BLaER1 (cell line): ENCODE measurements at regions not wholly inside any gene's neighbourhood (a gene's known extent, or its start where the extent isn't known, plus 50 kb on each side); places are given as distances from the start of the nearest gene placed in this dataset.

Experiments used
- H3K27ac ChIP-seq: shearing (Covaris generic); formaldehyde crosslinking; 2 replicates; pipeline ENCODE4 v1.8.1; 2022
- H3K27me3 ChIP-seq: shearing (Covaris generic); formaldehyde crosslinking; 2 replicates; pipeline ENCODE4 v1.8.1; 2022
- H3K36me3 ChIP-seq: shearing (Covaris generic); formaldehyde crosslinking; 2 replicates; pipeline ENCODE4 v1.8.1; 2022
- H3K4me1 ChIP-seq: shearing (Covaris generic); formaldehyde crosslinking; 2 replicates; pipeline ENCODE4 v1.8.1; 2022
- H3K4me2 ChIP-seq: shearing (Covaris generic); formaldehyde crosslinking; 2 replicates; pipeline ENCODE4 v1.8.1; 2022
- H3K4me3 ChIP-seq: shearing (Covaris generic); formaldehyde crosslinking; 2 replicates; pipeline ENCODE4 v1.8.1; 2022
- H3K9ac ChIP-seq: shearing (Covaris generic); formaldehyde crosslinking; 2 replicates; pipeline ENCODE4 v1.8.1; 2022
- H3K9me3 ChIP-seq: shearing (Covaris generic); formaldehyde crosslinking; 2 replicates; pipeline ENCODE4 v1.8.1; 2022
- H4K20me1 ChIP-seq: shearing (Covaris generic); formaldehyde crosslinking; 2 replicates; pipeline ENCODE4 v1.8.1; 2022
- Cebpa-rat ChIP-seq: shearing (Covaris generic); IDR thresholded peaks from 2 replicates; pipeline ENCODE4 v1.8.1; 2022

DNA sequence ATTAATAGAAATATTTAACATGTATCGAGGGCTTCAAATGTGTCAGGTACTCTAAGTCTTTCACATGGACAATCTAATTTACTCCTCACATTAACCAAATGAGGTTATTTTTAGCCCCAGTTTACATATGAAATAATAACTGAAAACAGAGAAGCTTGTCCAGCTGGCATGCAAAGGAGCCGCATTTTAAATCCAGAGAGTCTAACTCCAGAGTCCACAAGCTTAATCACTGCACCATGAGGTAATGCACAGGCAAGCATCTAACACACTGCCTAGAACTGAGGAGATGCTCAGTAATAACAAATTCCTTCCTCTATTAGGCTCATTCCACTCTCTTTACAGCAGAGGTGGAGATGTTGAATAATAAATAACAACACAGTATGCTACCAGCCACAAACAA lies 165.7 kb upstream of the GUCY1A2 start:
- no peaks in the 10 kb centered on the region for H3K36me3 ChIP-seq
- no peak overlapping the region for H3K27ac ChIP-seq
- H3K4me3 ChIP-seq = no peak overlapping the region
- no peak for TF ChIP-seq Cebpa-rat
- no peak overlapping the region for H3K9ac ChIP-seq
- no peaks in the 10 kb centered on the region for H4K20me1 ChIP-seq
- no peak overlapping the region for H3K4me2 ChIP-seq
- no peaks in the 10 kb centered on the region for H3K4me1 ChIP-seq
- no peaks in the 10 kb centered on the region for H3K9me3 ChIP-seq
- H3K27me3 ChIP-seq = no peaks in the 10 kb centered on the region

DNA sequence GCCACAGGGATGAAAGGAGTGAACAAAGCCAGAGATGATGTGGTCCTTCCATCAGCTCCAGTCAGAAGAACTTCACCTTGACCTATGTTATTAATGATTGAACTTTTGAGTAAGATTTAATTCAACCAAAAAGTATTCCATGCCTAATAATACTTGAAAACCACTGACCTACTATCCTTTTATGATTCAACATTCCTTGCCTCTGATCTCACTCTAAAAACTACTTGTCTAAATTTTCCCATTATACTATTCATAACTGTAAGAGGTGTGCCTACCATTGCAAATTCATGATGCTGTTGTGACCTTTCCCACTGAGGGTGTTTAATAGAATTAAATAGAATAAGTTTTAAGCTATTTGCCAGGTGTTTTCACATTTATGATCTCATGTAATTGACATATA lies 164.7 kb upstream of the GUCY1A2 start:
- H3K4me1 ChIP-seq = no peaks in the 10 kb centered on the region
- no peak overlapping the region for H3K9ac ChIP-seq
- H3K36me3 ChIP-seq = no peaks in the 10 kb centered on the region
- H3K9me3 ChIP-seq = no peaks in the 10 kb centered on the region
- no peak overlapping the region for H3K27ac ChIP-seq
- H3K4me2 ChIP-seq = no peak overlapping the region
- no peaks in the 10 kb centered on the region for H4K20me1 ChIP-seq
- no peak for TF ChIP-seq Cebpa-rat
- no peaks in the 10 kb centered on the region for H3K27me3 ChIP-seq
- H3K4me3 ChIP-seq = no peak overlapping the region

DNA sequence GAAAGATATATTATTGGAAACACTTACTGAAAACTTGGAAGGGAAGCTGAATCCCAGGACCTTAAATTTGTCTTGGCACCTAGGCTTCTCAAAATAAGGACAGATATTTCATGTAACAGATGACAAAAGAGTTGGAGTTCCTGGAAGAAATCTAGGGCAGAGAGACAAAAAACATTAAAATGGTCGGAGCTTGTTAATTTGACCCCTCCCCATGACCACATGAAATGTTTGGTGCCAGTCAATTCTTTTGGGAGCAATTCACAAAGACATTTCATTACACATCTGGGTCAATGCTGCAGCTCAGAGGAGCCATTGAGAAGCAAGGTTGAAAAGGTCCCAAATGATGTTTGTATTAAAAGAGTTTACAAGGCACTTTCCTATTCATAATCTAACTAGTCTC lies 162.0 kb upstream of the GUCY1A2 start:
- Histone ChIP-seq H3K4me1 (no peaks in the 10 kb centered on the region), H3K9me3 (no peaks in the 10 kb centered on the region), H3K4me2 (no peak overlapping the region), H3K4me3 (no peak overlapping the region), H3K27ac (no peak overlapping the region), H4K20me1 (no peaks in the 10 kb centered on the region), H3K9ac (no peak overlapping the region), H3K27me3 (no peaks in the 10 kb centered on the region), H3K36me3 (no peaks in the 10 kb centered on the region)
- TF ChIP-seq Cebpa-rat = no peak

DNA sequence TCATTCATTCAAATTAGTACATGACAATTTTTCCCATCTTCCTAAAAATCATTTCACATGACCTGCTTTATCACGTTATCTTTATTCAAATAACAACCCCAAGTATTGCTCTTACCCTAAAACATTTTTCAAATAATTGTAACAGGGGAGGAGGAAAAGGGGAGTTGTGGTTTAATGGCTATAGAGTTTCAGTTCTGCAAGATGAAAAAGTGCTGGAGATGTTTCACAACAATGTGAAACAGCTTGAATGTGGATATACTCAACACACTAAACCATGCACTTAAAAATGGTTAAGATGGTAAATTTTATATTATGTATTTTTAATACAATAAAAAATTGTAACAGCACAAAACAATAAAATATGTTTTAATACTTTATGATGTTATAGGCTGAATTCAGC lies 161.6 kb upstream of the GUCY1A2 start:
- Histone ChIP-seq H3K27me3 (no peaks in the 10 kb centered on the region), H3K9ac (no peak overlapping the region), H3K4me2 (no peak overlapping the region), H4K20me1 (no peaks in the 10 kb centered on the region), H3K4me1 (no peaks in the 10 kb centered on the region), H3K36me3 (no peaks in the 10 kb centered on the region), H3K4me3 (no peak overlapping the region), H3K9me3 (no peaks in the 10 kb centered on the region), H3K27ac (no peak overlapping the region)
- no peak for TF ChIP-seq Cebpa-rat

DNA sequence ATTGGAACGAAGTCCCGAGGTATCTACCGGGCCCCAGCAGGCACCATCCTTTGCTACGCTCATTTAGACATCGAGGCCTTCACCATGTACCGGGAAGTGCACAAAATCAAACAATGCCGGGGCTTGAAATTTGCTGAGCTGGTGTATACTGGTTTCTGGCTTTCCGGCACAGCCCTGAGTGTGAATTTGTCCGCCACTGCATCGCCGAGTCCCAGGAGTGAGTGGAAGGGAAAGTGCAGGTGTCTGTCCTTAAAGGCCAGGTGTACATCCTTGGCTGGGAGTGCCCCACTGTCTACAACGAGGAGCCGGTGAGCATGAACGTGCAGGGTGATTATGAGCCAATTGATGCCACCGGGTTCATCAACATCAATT lies 158.8 kb upstream of the GUCY1A2 start:
- Histone ChIP-seq H3K9ac (no peak overlapping the region), H3K36me3 (no peaks in the 10 kb centered on the region), H3K4me3 (no peak overlapping the region), H3K9me3 (no peaks in the 10 kb centered on the region), H3K27ac (no peak overlapping the region), H3K27me3 (no peaks in the 10 kb centered on the region), H3K4me2 (no peak overlapping the region), H3K4me1 (no peaks in the 10 kb centered on the region), H4K20me1 (no peaks in the 10 kb centered on the region)
- TF ChIP-seq Cebpa-rat = no peak

DNA sequence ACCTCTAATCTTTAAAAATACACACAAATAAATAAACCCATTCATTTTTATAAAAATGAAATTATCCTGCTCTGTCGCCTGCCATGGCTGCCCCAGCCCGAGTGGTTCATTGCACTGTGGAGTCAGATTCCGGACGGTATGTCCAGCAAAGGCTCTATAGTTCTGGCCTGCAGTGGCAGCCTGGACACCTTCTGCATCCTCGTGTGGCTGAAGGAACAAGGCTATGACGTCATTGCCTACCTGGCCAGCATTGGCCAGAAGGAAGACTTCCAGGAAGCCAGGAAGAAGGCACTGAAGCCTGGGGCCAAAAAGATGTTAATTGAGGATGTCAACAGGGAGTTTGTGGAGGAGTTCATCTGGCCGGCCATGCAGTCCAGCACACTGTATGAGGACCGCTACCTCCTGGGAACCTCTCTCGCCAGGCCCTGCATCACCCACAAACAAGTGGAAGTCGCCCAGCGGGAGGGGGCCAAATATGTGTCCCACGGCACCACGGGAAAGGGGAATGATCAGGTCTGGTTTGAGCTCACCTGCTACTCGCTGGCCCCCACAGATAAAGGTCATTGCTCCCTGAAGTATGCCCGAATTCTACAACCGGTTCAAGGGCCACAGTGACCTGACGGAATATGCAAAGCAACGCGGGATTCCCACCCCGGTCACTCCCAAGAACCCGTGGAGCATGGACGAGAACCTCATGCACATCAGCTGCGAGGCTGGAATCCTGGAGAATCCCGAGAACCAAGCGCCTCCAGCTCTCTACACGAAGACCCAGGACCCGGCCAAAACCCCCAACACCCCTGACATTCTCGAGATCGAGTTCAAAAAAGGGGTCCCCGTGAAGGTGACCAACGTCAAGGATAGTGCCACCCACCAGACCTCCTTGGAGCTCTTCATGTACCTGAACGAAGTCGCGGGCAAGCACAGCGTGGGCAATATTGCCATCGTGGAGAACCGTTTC lies 158.2 kb upstream of the GUCY1A2 start:
- no peaks in the 10 kb centered on the region for H3K27me3 ChIP-seq
- no peaks in the 10 kb centered on the region for H3K36me3 ChIP-seq
- no peak overlapping the region for H3K27ac ChIP-seq
- H3K4me3 ChIP-seq = no peak overlapping the region
- H3K4me1 ChIP-seq = no peaks in the 10 kb centered on the region
- H4K20me1 ChIP-seq = no peaks in the 10 kb centered on the region
- no peaks in the 10 kb centered on the region for H3K9me3 ChIP-seq
- H3K4me2 ChIP-seq = no peak overlapping the region
- TF ChIP-seq Cebpa-rat = no peak
- H3K9ac ChIP-seq = no peak overlapping the region

DNA sequence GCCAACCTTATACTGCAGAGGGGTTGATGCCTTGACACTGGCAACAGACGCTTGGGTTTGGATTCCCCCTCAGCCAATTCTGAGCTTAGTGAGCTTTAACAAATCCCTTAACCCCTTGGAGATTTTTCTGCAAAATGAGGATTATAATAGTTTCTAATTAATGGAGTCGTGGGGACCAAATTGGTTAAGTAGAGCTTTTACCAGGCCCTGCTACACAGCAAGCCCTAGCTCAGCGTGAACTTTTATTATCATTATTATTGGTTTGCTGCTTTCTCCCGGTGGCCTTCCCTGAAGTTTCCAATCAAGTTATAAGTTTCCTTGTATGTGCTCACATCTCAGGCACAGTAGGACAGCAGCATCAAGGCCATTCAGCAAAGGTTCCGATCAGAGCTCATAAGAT lies 156.6 kb upstream of the GUCY1A2 start:
- H3K27me3 ChIP-seq = no peaks in the 10 kb centered on the region

DNA sequence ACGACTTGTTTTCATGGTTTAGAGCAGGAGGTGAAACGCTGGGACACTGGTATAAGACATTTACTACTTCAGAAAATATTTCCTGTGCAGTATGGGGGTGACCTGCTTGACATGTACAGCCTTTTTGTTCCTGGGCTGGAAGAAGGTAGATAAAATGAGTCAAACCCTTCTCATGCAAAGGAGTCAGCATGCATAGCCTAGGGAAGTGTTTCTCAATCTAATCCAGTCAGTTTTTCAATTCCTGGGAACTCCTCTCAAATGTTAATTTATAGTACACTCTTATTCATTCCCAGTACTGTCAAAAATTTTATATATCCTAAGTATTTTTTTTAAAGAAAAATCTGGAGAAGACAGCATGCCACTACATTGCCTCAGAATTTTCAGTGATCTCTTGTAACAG lies 154.7 kb upstream of the GUCY1A2 start:
- H3K4me2 ChIP-seq = no peak overlapping the region
- no peak overlapping the region for H3K4me3 ChIP-seq
- H4K20me1 ChIP-seq = no peaks in the 10 kb centered on the region
- no peak for TF ChIP-seq Cebpa-rat
- H3K9me3 ChIP-seq = no peaks in the 10 kb centered on the region
- no peaks in the 10 kb centered on the region for H3K27me3 ChIP-seq
- no peaks in the 10 kb centered on the region for H3K4me1 ChIP-seq
- H3K36me3 ChIP-seq = no peaks in the 10 kb centered on the region
- no peak overlapping the region for H3K27ac ChIP-seq
- no peak overlapping the region for H3K9ac ChIP-seq

More for the DNA sequence above, 156.6 kb upstream of the GUCY1A2 start:
- TF ChIP-seq Cebpa-rat = no peak
- H4K20me1 ChIP-seq = no peaks in the 10 kb centered on the region
- no peak overlapping the region for H3K4me2 ChIP-seq
- no peak overlapping the region for H3K4me3 ChIP-seq
- no peak overlapping the region for H3K9ac ChIP-seq
- no peaks in the 10 kb centered on the region for H3K9me3 ChIP-seq
- H3K27ac ChIP-seq = no peak overlapping the region
- no peaks in the 10 kb centered on the region for H3K36me3 ChIP-seq
- no peaks in the 10 kb centered on the region for H3K4me1 ChIP-seq

DNA sequence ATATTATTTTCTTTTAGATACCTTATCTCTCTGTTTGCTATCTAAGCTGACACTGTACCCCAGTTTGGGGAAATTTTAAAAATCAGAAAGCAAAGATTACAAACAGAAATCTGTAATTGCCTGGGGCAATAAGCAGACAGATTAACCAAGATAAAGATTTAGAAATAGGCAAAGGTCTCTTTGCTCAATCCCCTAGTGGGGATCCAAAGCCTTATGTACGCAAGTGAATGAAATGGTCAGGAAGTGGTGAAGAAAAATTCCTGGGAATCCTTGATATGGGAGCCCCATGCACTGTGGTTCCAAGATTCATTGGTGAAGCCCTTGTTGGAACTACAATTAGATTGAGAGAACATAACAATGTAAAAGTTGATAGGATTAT lies 139.5 kb upstream of the GUCY1A2 start:
- H3K27me3 ChIP-seq = no peaks in the 10 kb centered on the region
- H3K4me1 ChIP-seq = no peaks in the 10 kb centered on the region
- no peaks in the 10 kb centered on the region for H4K20me1 ChIP-seq
- no peaks in the 10 kb centered on the region for H3K9me3 ChIP-seq
- H3K4me2 ChIP-seq = no peak overlapping the region
- H3K36me3 ChIP-seq = no peaks in the 10 kb centered on the region
- no peak overlapping the region for H3K9ac ChIP-seq
- TF ChIP-seq Cebpa-rat = no peak
- no peak overlapping the region for H3K4me3 ChIP-seq
- H3K27ac ChIP-seq = no peak overlapping the region

DNA sequence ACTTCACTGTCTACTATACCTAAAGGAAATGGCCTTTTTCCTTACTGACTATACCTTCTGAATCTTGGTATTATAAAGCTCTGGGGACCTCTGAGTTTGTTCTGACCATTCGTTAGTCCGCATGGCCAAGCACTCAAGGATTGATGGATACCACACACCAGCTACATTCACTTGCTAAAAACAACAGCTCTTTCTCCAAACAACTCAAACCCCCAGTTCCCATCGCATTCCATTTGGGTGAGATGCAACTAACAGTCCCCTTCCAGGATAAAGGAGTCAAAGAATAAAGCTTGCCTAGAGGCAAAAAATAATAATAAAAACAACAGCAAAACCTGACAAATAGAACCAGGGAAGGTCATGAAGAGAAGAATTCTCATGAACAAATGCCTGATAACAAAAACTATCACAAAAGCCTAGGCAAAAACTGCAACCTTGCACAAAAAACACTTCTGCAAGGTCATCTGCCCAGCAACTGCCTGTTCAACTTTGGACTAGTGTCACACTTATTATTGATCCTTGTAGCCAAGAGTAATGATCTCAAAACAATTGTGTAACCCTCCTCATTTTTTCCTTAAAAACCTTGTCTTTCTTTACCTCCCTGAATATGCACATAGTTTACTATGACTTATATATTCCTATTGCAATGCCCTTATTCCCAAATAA lies 139.0 kb upstream of the GUCY1A2 start:
- no peak for TF ChIP-seq Cebpa-rat
- Histone ChIP-seq H3K4me3 (no peak overlapping the region), H3K27me3 (no peaks in the 10 kb centered on the region), H4K20me1 (no peaks in the 10 kb centered on the region), H3K9ac (no peak overlapping the region), H3K27ac (no peak overlapping the region), H3K9me3 (no peaks in the 10 kb centered on the region), H3K36me3 (no peaks in the 10 kb centered on the region), H3K4me1 (no peaks in the 10 kb centered on the region), H3K4me2 (no peak overlapping the region)
